Keratinocyte (primary cell): ENCODE measurements at regions not wholly inside any gene's neighbourhood (a gene's known extent, or its start where the extent isn't known, plus 50 kb on each side); places are given as distances from the start of the nearest gene placed in this dataset.

Experiments used
- DNase-seq: peaks from one replicate; pipeline ENCODE4 v3.0.0-alpha.2; 2011; ENCODE audit warnings: low read depth, missing footprints, low spot score
- FAIRE-seq: peaks from 2 replicates; lab custom pipeline; 2011; peaks lifted over from hg19 to GRCh38; lab: Jason Lieb, UNC
- H2AFZ ChIP-seq: 2 replicates; pipeline ENCODE4 v1.6.0; 2012; ENCODE audit warnings: low read length, control low read depth, inconsistent platforms; ENCODE audit not compliant: control insufficient read depth
- H3K27ac ChIP-seq: 2 replicates; pipeline ENCODE4 v1.5.1; 2011; ENCODE audit warnings: low read length; ENCODE audit not compliant: control insufficient read depth, insufficient read depth
- H3K27me3 ChIP-seq: 3 replicates; pipeline ENCODE4 v1.6.0; 2011; ENCODE audit warnings: low read length; ENCODE audit not compliant: control insufficient read depth, insufficient read depth; ENCODE audit errors: extremely low read depth
- H3K36me3 ChIP-seq, 2 experiments: 2 replicates in 1 of 2; 3 replicates in 1 of 2; pipeline ENCODE4 v1.5.1; 2011; ENCODE audit warnings: low read length in 2 of 2, mild to moderate bottlenecking in 1 of 2; ENCODE audit not compliant: control insufficient read depth in 2 of 2, insufficient read depth in 2 of 2; ENCODE audit errors: extremely low read depth in 1 of 2
- H3K4me1 ChIP-seq: 3 replicates; pipeline ENCODE4 v1.5.1; 2011; ENCODE audit warnings: low read length; ENCODE audit not compliant: control insufficient read depth, insufficient read depth; ENCODE audit errors: extremely low read depth
- H3K4me2 ChIP-seq: 3 replicates; pipeline ENCODE4 v1.6.0; 2011; ENCODE audit warnings: low read depth, low read length; ENCODE audit not compliant: control insufficient read depth, insufficient read depth; ENCODE audit errors: extremely low read depth
- H3K4me3 ChIP-seq, 3 experiments: fragments of 200-600 bp in 1 of 3; sonication (generic) in 1 of 3; 2 replicates in 2 of 3; 3 replicates in 1 of 3; pipeline ENCODE4 v1.5.1; 2011 to 2016; ENCODE audit warnings: low read length in 3 of 3, mild to moderate bottlenecking in 3 of 3, control low read depth in 2 of 3, inconsistent platforms in 1 of 3, low read depth in 1 of 3, mixed read lengths in 1 of 3, mixed run types in 1 of 3, moderate library complexity in 1 of 3; ENCODE audit not compliant: control insufficient read depth in 2 of 3, insufficient read depth in 2 of 3; ENCODE audit errors: extremely low read depth in 1 of 3
- H3K79me2 ChIP-seq: 2 replicates; pipeline ENCODE4 v1.6.0; 2012; ENCODE audit warnings: low read length; ENCODE audit not compliant: control insufficient read depth, insufficient read depth
- H3K9ac ChIP-seq: 3 replicates; pipeline ENCODE4 v1.6.0; 2011; ENCODE audit warnings: low read length; ENCODE audit not compliant: control insufficient read depth, insufficient read depth; ENCODE audit errors: extremely low read depth
- H3K9me1 ChIP-seq: 3 replicates; pipeline ENCODE4 v1.6.0; 2011; ENCODE audit warnings: low read length; ENCODE audit not compliant: control insufficient read depth, insufficient read depth; ENCODE audit errors: extremely low read depth
- H3K9me3 ChIP-seq: 2 replicates; pipeline ENCODE4 v1.5.1; 2012; ENCODE audit warnings: low read depth, low read length; ENCODE audit not compliant: control insufficient read depth
- H4K20me1 ChIP-seq: 3 replicates; pipeline ENCODE4 v1.6.0; 2011; ENCODE audit warnings: low read length; ENCODE audit not compliant: control insufficient read depth, insufficient read depth; ENCODE audit errors: extremely low read depth
- CTCF ChIP-seq, 3 experiments: IDR thresholded peaks in 1 of 3; conservative IDR thresholded peaks in 1 of 3; optimal IDR thresholded peaks in 1 of 3; 2 replicates in 2 of 3; 3 replicates in 1 of 3; pipeline versions ENCODE3 to v1.5.1; 2011; ENCODE audit warnings: low read length in 3 of 3, mild to moderate bottlenecking in 3 of 3, moderate library complexity in 2 of 3, control low read depth in 1 of 3, inconsistent platforms in 1 of 3; ENCODE audit not compliant: insufficient read depth in 2 of 3; ENCODE audit errors: extremely low read depth in 1 of 3
- EZH2 ChIP-seq: IDR thresholded peaks from one replicate; pipeline ENCODE4 v1.6.1; 2012; ENCODE audit warnings: inconsistent platforms, mild to moderate bottlenecking, low read length, moderate library complexity
- dilution Hi-C: fragments of 300-500 bp; cut with MboI; formaldehyde crosslinking; loops from one replicate; pipeline ENCODE4 v1.7.0; 2020; ENCODE audit warnings: low sequenced_read_pairs; ENCODE audit not compliant: extremely low pct_ligation_motif_present

GRCh38 chr7:53397911-53398310 lies 362.5 kb downstream of the POM121L12 start:
- Histone ChIP-seq H3K9me3 (no peaks in the 10 kb centered on the region), H3K27me3 (no peaks in the 10 kb centered on the region), H3K79me2 (no peaks in the 10 kb centered on the region), H3K4me3 (no peak overlapping the region), H3K4me2 (no peak overlapping the region), H3K4me1 (no peaks in the 10 kb centered on the region), H4K20me1 (no peaks in the 10 kb centered on the region), H2AFZ (no peak overlapping the region), H3K9me1 (no peaks in the 10 kb centered on the region), H3K27ac (no peak overlapping the region), H3K36me3 (no peaks in the 10 kb centered on the region), H3K9ac (no peak overlapping the region)
- TF ChIP-seq EZH2 = no peak
- TF ChIP-seq CTCF (optimal IDR thresholded peaks at IDR 0.05 in 1 of 3, IDR thresholded peaks at IDR 0.05 in 1 of 3, conservative IDR thresholded peaks at IDR 0.05 in 1 of 3; ENCODE audit: extremely low read depth in 1 of 3, insufficient read depth in 2 of 3, low read length in 3 of 3) = no peak
- no peak for DNase-seq
- dilution Hi-C loops = no loop called here
- FAIRE-seq = no peak

GRCh38 chr7:53398566-53398965 lies 363.1 kb downstream of the POM121L12 start:
- H4K20me1 ChIP-seq = no peaks in the 10 kb centered on the region
- H3K36me3 ChIP-seq = no peaks in the 10 kb centered on the region
- dilution Hi-C loops = no loop called here
- DNase-seq (no peak), FAIRE-seq (no peak)
- no peak overlapping the region for H2AFZ ChIP-seq
- no peak overlapping the region for H3K4me2 ChIP-seq
- no peak overlapping the region for H3K9ac ChIP-seq
- H3K79me2 ChIP-seq = no peaks in the 10 kb centered on the region
- no peaks in the 10 kb centered on the region for H3K27me3 ChIP-seq
- H3K4me3 ChIP-seq = no peak overlapping the region
- H3K4me1 ChIP-seq = no peaks in the 10 kb centered on the region
- no peaks in the 10 kb centered on the region for H3K9me3 ChIP-seq
- no peak overlapping the region for H3K27ac ChIP-seq
- TF ChIP-seq CTCF (optimal IDR thresholded peaks at IDR 0.05 in 1 of 3, IDR thresholded peaks at IDR 0.05 in 1 of 3, conservative IDR thresholded peaks at IDR 0.05 in 1 of 3; ENCODE audit: extremely low read depth in 1 of 3, insufficient read depth in 2 of 3, low read length in 3 of 3) = no peak
- no peaks in the 10 kb centered on the region for H3K9me1 ChIP-seq
